IMR-90 (cell line): ENCODE measurements at regions not wholly inside any gene's neighbourhood (a gene's known extent, or its start where the extent isn't known, plus 50 kb on each side); places are given as distances from the start of the nearest gene placed in this dataset.

Source experiments
- ATAC-seq: fragments of 200-7000 bp; cut with Tn5 transposase; 2 replicates; pipeline ENCODE4 v1.9.1; 2020; ENCODE audit warnings: low read depth, mild to moderate bottlenecking, moderate library complexity
- BruUV-seq: library from RNA; stranded (reverse); fragments of 400-500 nt; replicated peaks from 2 replicates; lab custom pipeline; 2021; lab: Mats Ljungman, UMichigan
- CTCF ChIA-PET: fragments of 300-600 bp; formaldehyde crosslinking; extraction: SDS; loops from one replicate; lab custom pipeline; 2021; ENCODE audit warnings: antibody characterized with exemption; lab: Yijun Ruan, JAX
- POLR2A ChIA-PET: fragments of 300-600 bp; sonication (Branson Sonifier 250); formaldehyde crosslinking; loops from one replicate; lab custom pipeline; 2022; ENCODE audit warnings: antibody characterized with exemption; ENCODE audit not compliant: unreplicated experiment; lab: Charles Lee
- DNase-seq: peaks from one replicate; pipeline ENCODE4 v3.0.0; 2013
- H2AFZ ChIP-seq: replicated peaks from 2 replicates; pipeline ENCODE3; 2013; ENCODE audit warnings: low read length, mild to moderate bottlenecking; ENCODE audit not compliant: poor library complexity
- H2AK5ac ChIP-seq: 2 replicates; pipeline ENCODE4 v1.6.1; 2013; ENCODE audit warnings: low read depth, low read length, inconsistent platforms
- H2AK9ac ChIP-seq: replicated peaks from 2 replicates; pipeline ENCODE3; 2013; ENCODE audit warnings: mild to moderate bottlenecking, low read depth, low read length, moderate library complexity; ENCODE audit not compliant: poor library complexity
- H2BK120ac ChIP-seq: 2 replicates; pipeline ENCODE4 v1.6.1; 2013; ENCODE audit warnings: low read depth, low read length, inconsistent platforms
- H2BK15ac ChIP-seq: 3 replicates; pipeline ENCODE4 v1.6.1; 2013; ENCODE audit warnings: low read depth, low read length, inconsistent platforms
- H2BK20ac ChIP-seq: 2 replicates; pipeline ENCODE4 v1.6.1; 2013; ENCODE audit warnings: low read depth, mild to moderate bottlenecking, inconsistent platforms, low read length, moderate library complexity
- H2BK5ac ChIP-seq: 2 replicates; pipeline ENCODE4 v1.6.1; 2013; ENCODE audit warnings: mild to moderate bottlenecking, low read depth, low read length, inconsistent platforms; ENCODE audit not compliant: poor library complexity, severe bottlenecking
- H3K14ac ChIP-seq: replicated peaks from 2 replicates; pipeline ENCODE4 v1.6.1; 2013; ENCODE audit warnings: low read depth, low read length, inconsistent platforms
- H3K18ac ChIP-seq: 2 replicates; pipeline ENCODE4 v1.6.1; 2013; ENCODE audit warnings: low read depth, low read length, control low read depth
- H3K23ac ChIP-seq: 2 replicates; pipeline ENCODE4 v1.6.1; 2013; ENCODE audit warnings: low read depth, low read length, inconsistent platforms
- H3K27ac ChIP-seq: 2 replicates; pipeline ENCODE4 v1.5.1; 2013; ENCODE audit warnings: mild to moderate bottlenecking, control low read depth, low read length; ENCODE audit not compliant: insufficient read depth
- H3K27me3 ChIP-seq: 2 replicates; pipeline ENCODE4 v1.6.1; 2013; ENCODE audit warnings: low read length; ENCODE audit not compliant: control insufficient read depth, insufficient read depth
- H3K36me3 ChIP-seq: 2 replicates; pipeline ENCODE4 v1.6.1; 2013; ENCODE audit warnings: low read length, mixed read lengths; ENCODE audit not compliant: control insufficient read depth, insufficient read depth
- H3K4ac ChIP-seq: 2 replicates; pipeline ENCODE4 v1.6.1; 2013; ENCODE audit warnings: low read depth, low read length, inconsistent platforms
- H3K4me1 ChIP-seq: 2 replicates; pipeline ENCODE4 v1.6.1; 2013; ENCODE audit warnings: low read length, mixed read lengths; ENCODE audit not compliant: control insufficient read depth, insufficient read depth
- H3K4me2 ChIP-seq: 2 replicates; pipeline ENCODE4 v1.6.1; 2013; ENCODE audit warnings: low read depth, mild to moderate bottlenecking, control low read depth, low read length, moderate library complexity
- H3K4me3 ChIP-seq: 2 replicates; pipeline ENCODE4 v1.5.1; 2013; ENCODE audit warnings: low read depth, mild to moderate bottlenecking, control low read depth, low read length, moderate library complexity; ENCODE audit not compliant: insufficient read depth
- H3K56ac ChIP-seq: 2 replicates; pipeline ENCODE4 v1.6.1; 2013; ENCODE audit warnings: low read length, inconsistent platforms; ENCODE audit not compliant: insufficient read depth; ENCODE audit errors: extremely low read depth
- H3K79me1 ChIP-seq, 2 experiments: 2 replicates each; pipeline ENCODE4 v1.6.1; 2013; ENCODE audit warnings: low read length in 2 of 2, inconsistent platforms in 1 of 2, low read depth in 1 of 2
- H3K9ac ChIP-seq: 2 replicates; pipeline ENCODE4 v1.6.1; 2013; ENCODE audit warnings: low read depth, low read length, control low read depth
- H3K9me1 ChIP-seq: 2 replicates; pipeline ENCODE4 v1.6.1; 2013; ENCODE audit warnings: low read length, inconsistent platforms; ENCODE audit not compliant: insufficient read depth
- H3K9me3 ChIP-seq: 2 replicates; pipeline ENCODE4 v1.6.1; 2013; ENCODE audit warnings: low read length; ENCODE audit not compliant: control insufficient read depth, insufficient read depth
- H4K20me1 ChIP-seq: 2 replicates; pipeline ENCODE4 v1.6.1; 2013; ENCODE audit warnings: low read length, inconsistent platforms; ENCODE audit not compliant: insufficient read depth
- H4K5ac ChIP-seq: 2 replicates; pipeline ENCODE4 v1.6.1; 2013; ENCODE audit warnings: mild to moderate bottlenecking, low read depth, low read length, control low read depth
- H4K8ac ChIP-seq, 2 experiments: 2 replicates each; pipeline ENCODE4 v1.6.1; 2013; ENCODE audit warnings: low read depth in 2 of 2, low read length in 2 of 2, control low read depth in 1 of 2, inconsistent platforms in 1 of 2
- H4K91ac ChIP-seq: 2 replicates; pipeline ENCODE4 v1.6.1; 2013; ENCODE audit warnings: low read depth, low read length, inconsistent platforms; ENCODE audit not compliant: insufficient read depth
- MAFK ChIP-seq: IDR thresholded peaks from 2 replicates; pipeline ENCODE4 v1.6.1; 2012; ENCODE audit warnings: low read depth, low read length, improper control_type of control experiment
- RAD21 ChIP-seq: IDR thresholded peaks from 2 replicates; pipeline ENCODE4 v1.6.1; 2012; ENCODE audit warnings: low read length, improper control_type of control experiment
- WGBS, 2 experiments: methylation state at CpG; one replicate each; pipeline versions ENCODE4 v1.1.5 to v1.1.7; 2013; ENCODE audit warnings: missing lambda C conversion rate in 2 of 2; ENCODE audit not compliant: insufficient read length in 1 of 2; ENCODE audit errors: extremely low coverage in 2 of 2; 5-methylcytosine and 5-hydroxymethylcytosine counted together
- dilution Hi-C: fragments of 300-500 bp; cut with HindIII; formaldehyde crosslinking; loops from one replicate; pipeline ENCODE4 v1.14.3; 2018; ENCODE audit warnings: low sequenced_read_pairs; ENCODE audit not compliant: unreplicated experiment
- in situ Hi-C: fragments of 300-500 bp; cut with MboI; formaldehyde crosslinking; loops from 3 replicates; pipeline ENCODE4 v1.14.3; 2019; ENCODE audit warnings: low sequenced_read_pairs, inconsistent platforms, mixed read lengths
- intact Hi-C: fragments of 100-400 bp; cut with micrococcal nuclease; formaldehyde crosslinking; loops from 2 replicates; pipeline ENCODE4 v1.10.0; 2022

GRCh38 chr2:167524786-167525185 lies 636.5 kb downstream of the XIRP2 start:
- WGBS, 2 experiments = no CpG with 5 or more reads among the region's 2 CpGs
- dilution Hi-C loops = no loop called here
- CTCF ChIA-PET = no interaction called here

More at GRCh38 chr2:167524786-167525185, 636.5 kb downstream of the XIRP2 start:
- H3K27me3 ChIP-seq = no peaks in the 10 kb centered on the region
- H3K18ac ChIP-seq = no peak overlapping the region
- H3K27ac ChIP-seq = no peak overlapping the region
- no peak overlapping the region for H3K23ac ChIP-seq
- H2AFZ ChIP-seq = no peak overlapping the region
- no peak overlapping the region for H3K14ac ChIP-seq
- no peak overlapping the region for H3K4ac ChIP-seq
- DNase-seq = no peak
- ATAC-seq = no peak
- H2BK15ac ChIP-seq = no peak overlapping the region
- POLR2A ChIA-PET = no interaction called here
- H4K5ac ChIP-seq = no peak overlapping the region
- H4K20me1 ChIP-seq = no peaks in the 10 kb centered on the region
- H3K9me3 ChIP-seq = no peaks in the 10 kb centered on the region
- H2BK5ac ChIP-seq = no peak overlapping the region
- no peak overlapping the region for H2BK120ac ChIP-seq
- H3K4me1 ChIP-seq = no peaks in the 10 kb centered on the region
- no peak overlapping the region for H2AK5ac ChIP-seq
- H3K9ac ChIP-seq = no peak overlapping the region
- no peaks in the 10 kb centered on the region for H3K9me1 ChIP-seq
- intact Hi-C loops (no loop called here), in situ Hi-C loops (no loop called here)
- H2AK9ac ChIP-seq = no peak overlapping the region
- no peak overlapping the region for H3K4me3 ChIP-seq
- H4K8ac ChIP-seq = no peak overlapping the region
- H3K79me1 ChIP-seq = no peaks in the 10 kb centered on the region
- H2BK20ac ChIP-seq = no peak overlapping the region
- no TSS peak for BruUV-seq
- TF ChIP-seq RAD21 = no peak
- TF ChIP-seq MAFK = peak; percentile 86
- no peak overlapping the region for H3K56ac ChIP-seq
- no peaks in the 10 kb centered on the region for H3K36me3 ChIP-seq
- no peak overlapping the region for H4K91ac ChIP-seq
- no peak overlapping the region for H3K4me2 ChIP-seq
